Ectodermal cell (in vitro differentiated cells): ENCODE measurements at regions not wholly inside any gene's neighbourhood (a gene's known extent, or its start where the extent isn't known, plus 50 kb on each side); places are given as distances from the start of the nearest gene placed in this dataset.

ENCODE experiments used
- H3K27ac ChIP-seq: 2 replicates; pipeline ENCODE4 v1.7.0; 2013; ENCODE audit warnings: mild to moderate bottlenecking, low read depth, low read length; ENCODE audit not compliant: insufficient read depth, poor library complexity, severe bottlenecking
- H3K27me3 ChIP-seq: 2 replicates; pipeline ENCODE4 v1.7.0; 2013; ENCODE audit warnings: mild to moderate bottlenecking, low read length; ENCODE audit not compliant: insufficient read depth, control insufficient read depth, poor library complexity, severe bottlenecking
- H3K36me3 ChIP-seq: one replicate; pipeline ENCODE4 v1.7.0; 2013; ENCODE audit warnings: low read length; ENCODE audit not compliant: control insufficient read depth, insufficient read depth
- H3K4me1 ChIP-seq: one replicate; pipeline ENCODE4 v1.7.0; 2013; ENCODE audit warnings: low read length; ENCODE audit not compliant: control insufficient read depth, insufficient read depth
- H3K4me3 ChIP-seq: 2 replicates; pipeline ENCODE4 v1.7.0; 2013; ENCODE audit warnings: low read depth, low read length, control low read depth; ENCODE audit not compliant: insufficient read depth
- H3K9me3 ChIP-seq: 2 replicates; pipeline ENCODE4 v1.7.0; 2013; ENCODE audit warnings: mild to moderate bottlenecking, low read length, moderate library complexity; ENCODE audit not compliant: control insufficient read depth
- WGBS, 2 experiments: methylation state at CpG; one replicate each; pipeline ENCODE4 v1.1.7; 2013; ENCODE audit warnings: missing lambda C conversion rate in 2 of 2; 5-methylcytosine and 5-hydroxymethylcytosine counted together

DNA sequence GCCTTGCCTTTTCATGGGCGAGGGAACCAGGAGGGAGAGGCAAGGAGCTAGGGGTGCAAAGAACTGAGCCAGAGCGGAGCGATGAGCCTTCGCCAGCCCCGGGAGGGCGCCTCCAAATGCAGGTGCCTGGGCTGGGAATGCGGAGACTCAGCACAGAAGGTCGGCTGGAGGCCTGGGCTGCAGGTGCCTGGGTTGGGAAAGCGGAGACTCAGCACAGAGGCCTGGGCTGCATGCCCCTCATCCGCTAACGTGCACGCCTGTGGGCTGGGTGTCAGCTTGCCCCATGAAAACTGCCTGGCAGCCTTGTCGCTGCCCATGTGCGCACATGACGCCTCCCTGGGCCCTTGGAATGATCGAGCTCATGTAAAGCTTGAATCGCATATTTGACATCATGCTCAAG is 51.8 kb downstream of the POM121L12 start:
- 95% methylated on average over 17 of the region's 17 CpGs for WGBS, 2 experiments

GRCh38 chr7:53094191-53094590 is 58.8 kb downstream of the POM121L12 start:
- WGBS, 2 experiments: 84 to 90% methylated on average over 3 of the region's 3 CpGs
- Histone ChIP-seq H3K4me3 (no peak overlapping the region), H3K36me3 (no peaks in the 10 kb centered on the region), H3K27ac (no peak overlapping the region), H3K27me3 (no peaks in the 10 kb centered on the region), H3K4me1 (no peaks in the 10 kb centered on the region), H3K9me3 (no peaks in the 10 kb centered on the region)

More for the DNA sequence above, 51.8 kb downstream of the POM121L12 start:
- no peaks in the 10 kb centered on the region for H3K36me3 ChIP-seq
- no peak overlapping the region for H3K27ac ChIP-seq
- H3K4me1 ChIP-seq: no peaks in the 10 kb centered on the region
- H3K4me3 ChIP-seq: no peak overlapping the region
- no peaks in the 10 kb centered on the region for H3K27me3 ChIP-seq
- no peaks in the 10 kb centered on the region for H3K9me3 ChIP-seq

GRCh38 chr7:53094827-53095226 is 59.4 kb downstream of the POM121L12 start:
- 89 to 100% methylated on average over 1 to 2 of the region's 2 CpGs for WGBS, 2 experiments
- no peak overlapping the region for H3K27ac ChIP-seq
- H3K4me3 ChIP-seq: no peak overlapping the region
- H3K9me3 ChIP-seq: no peaks in the 10 kb centered on the region
- H3K4me1 ChIP-seq: no peaks in the 10 kb centered on the region
- no peaks in the 10 kb centered on the region for H3K27me3 ChIP-seq
- no peaks in the 10 kb centered on the region for H3K36me3 ChIP-seq

DNA sequence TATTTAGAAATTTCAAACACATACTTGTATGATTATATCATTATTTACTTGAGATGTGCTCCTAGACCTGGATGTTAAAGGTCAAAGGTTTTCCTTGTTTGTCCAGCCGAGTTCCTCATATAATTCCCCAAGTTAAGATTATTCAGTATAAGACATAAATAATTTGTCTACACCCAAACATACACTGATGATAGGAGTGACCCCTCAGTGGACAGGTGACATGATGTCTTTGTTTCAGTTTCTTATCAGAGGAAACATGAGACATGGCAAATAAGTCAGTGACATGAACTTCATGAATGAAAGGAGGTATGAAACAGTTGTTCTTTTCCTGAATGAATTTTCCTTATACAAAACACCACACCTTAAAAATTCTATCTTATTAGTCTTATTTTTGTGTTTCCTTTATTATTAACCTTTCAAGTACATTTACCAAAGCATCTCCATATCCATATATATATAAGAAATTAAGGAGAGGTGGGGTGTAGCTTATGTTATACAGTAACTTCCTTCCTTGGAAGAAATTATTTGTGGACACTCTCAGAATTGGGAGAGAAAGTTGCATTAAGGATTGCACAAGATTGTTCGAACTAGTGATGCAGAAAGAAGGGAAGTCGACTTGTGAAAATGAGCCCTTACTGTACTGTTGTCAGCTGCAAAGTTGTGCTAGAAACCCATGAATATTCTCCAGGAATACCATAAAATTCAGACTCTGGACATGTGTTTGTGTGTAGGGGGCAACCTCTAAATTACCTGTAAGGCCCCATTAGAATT is 60.5 kb downstream of the POM121L12 start:
- WGBS, 2 experiments: 75 to 84% methylated on average over 3 of the region's 3 CpGs
- Histone ChIP-seq H3K9me3 (no peaks in the 10 kb centered on the region), H3K27ac (no peak overlapping the region), H3K4me1 (no peaks in the 10 kb centered on the region), H3K4me3 (no peak overlapping the region), H3K36me3 (no peaks in the 10 kb centered on the region), H3K27me3 (no peaks in the 10 kb centered on the region)

- Histone ChIP-seq H3K27ac (no peak overlapping the region), H3K4me1 (no peaks in the 10 kb centered on the region), H3K9me3 (no peaks in the 10 kb centered on the region), H3K27me3 (no peaks in the 10 kb centered on the region), H3K36me3 (no peaks in the 10 kb centered on the region), H3K4me3 (no peak overlapping the region)
- WGBS, 2 experiments: 94 to 96% methylated on average over 4 of the region's 4 CpGs
These were observed 64.7 kb downstream of the POM121L12 start for GRCh38 chr7:53100091-53100490.

DNA sequence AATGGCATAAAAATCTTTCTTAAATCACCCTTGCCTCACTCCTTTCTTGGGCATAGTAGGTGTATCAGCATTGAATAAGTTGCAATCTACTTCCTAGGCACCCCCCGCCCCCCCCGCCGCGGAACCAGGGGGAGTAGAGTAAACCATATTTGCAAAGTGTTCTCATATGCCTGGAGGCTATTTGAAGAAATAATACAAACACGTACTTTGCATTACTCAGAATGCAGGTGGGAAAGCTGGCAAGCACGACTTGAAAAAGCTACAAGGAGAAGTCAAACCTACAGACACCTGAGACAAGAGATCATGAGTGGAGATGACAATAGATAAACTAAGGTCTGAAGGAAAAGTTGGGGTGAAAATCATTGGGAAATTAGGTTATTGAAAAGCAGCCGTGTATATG is 65.6 kb downstream of the POM121L12 start:
- H3K4me1 ChIP-seq: no peaks in the 10 kb centered on the region
- H3K9me3 ChIP-seq: no peaks in the 10 kb centered on the region
- WGBS, 2 experiments: 89 to 93% methylated on average over 7 of the region's 7 CpGs
- no peaks in the 10 kb centered on the region for H3K27me3 ChIP-seq
- no peaks in the 10 kb centered on the region for H3K36me3 ChIP-seq
- no peak overlapping the region for H3K4me3 ChIP-seq
- no peak overlapping the region for H3K27ac ChIP-seq

DNA sequence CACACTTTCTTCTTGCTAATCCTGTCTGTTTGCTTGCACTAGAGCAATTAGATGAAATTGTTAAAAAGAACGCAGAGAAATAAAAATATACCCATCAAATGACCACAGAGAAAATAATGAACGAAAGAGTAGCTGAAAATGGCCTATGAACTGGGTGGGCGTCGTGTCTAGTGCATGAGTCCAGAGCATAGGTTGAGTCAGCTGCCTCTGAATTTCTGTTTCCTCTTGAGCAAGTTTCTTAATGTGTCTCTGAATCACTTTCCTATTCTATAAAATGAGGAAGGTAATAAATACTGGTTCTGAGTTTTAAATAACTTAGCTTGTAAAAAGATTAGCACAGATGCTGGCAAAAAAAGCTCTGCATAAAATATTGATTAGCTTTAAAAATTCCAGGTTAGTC is 75.0 kb downstream of the POM121L12 start:
- H3K9me3 ChIP-seq: no peaks in the 10 kb centered on the region
- H3K36me3 ChIP-seq: no peaks in the 10 kb centered on the region
- no peak overlapping the region for H3K4me3 ChIP-seq
- WGBS, 2 experiments: 95% methylated on average over 4 of the region's 4 CpGs
- H3K27me3 ChIP-seq: no peaks in the 10 kb centered on the region
- H3K4me1 ChIP-seq: no peaks in the 10 kb centered on the region
- no peak overlapping the region for H3K27ac ChIP-seq

- Histone ChIP-seq H3K4me1 (no peaks in the 10 kb centered on the region), H3K27me3 (no peaks in the 10 kb centered on the region), H3K36me3 (no peaks in the 10 kb centered on the region), H3K27ac (no peak overlapping the region), H3K9me3 (no peaks in the 10 kb centered on the region), H3K4me3 (no peak overlapping the region)
- WGBS, 2 experiments: 79 to 86% methylated on average over 1 of the region's 1 CpG
These were observed 75.6 kb downstream of the POM121L12 start for GRCh38 chr7:53111031-53111430.

GRCh38 chr7:53113424-53113823 is 78.0 kb downstream of the POM121L12 start:
- Histone ChIP-seq H3K9me3 (no peaks in the 10 kb centered on the region), H3K4me1 (no peaks in the 10 kb centered on the region), H3K27ac (no peak overlapping the region), H3K27me3 (no peaks in the 10 kb centered on the region), H3K36me3 (no peaks in the 10 kb centered on the region), H3K4me3 (no peak overlapping the region)
- 87 to 92% methylated on average over 4 of the region's 4 CpGs for WGBS, 2 experiments

DNA sequence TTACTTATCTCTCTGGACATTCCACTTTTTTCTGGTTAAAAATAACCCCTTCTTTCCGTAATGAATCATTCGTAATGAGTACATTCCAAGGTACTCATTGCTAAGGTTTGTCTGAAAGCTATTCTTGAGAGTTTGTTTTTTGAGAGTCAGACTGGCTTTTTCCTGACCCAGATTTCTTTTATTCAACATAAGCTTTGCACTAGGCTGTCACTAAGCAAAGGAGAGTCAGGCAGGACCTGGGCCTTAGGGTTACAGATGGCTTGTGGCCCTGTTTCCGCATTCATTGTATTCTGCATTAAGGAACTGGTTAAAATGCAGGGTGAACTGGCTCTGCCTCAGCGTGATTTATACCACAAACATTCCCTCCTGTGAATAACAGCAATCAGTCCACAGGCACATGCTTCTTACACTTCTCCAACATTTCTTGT is 84.1 kb downstream of the POM121L12 start:
- H3K4me1 ChIP-seq: no peaks in the 10 kb centered on the region
- no peak overlapping the region for H3K4me3 ChIP-seq
- no peaks in the 10 kb centered on the region for H3K9me3 ChIP-seq
- no peaks in the 10 kb centered on the region for H3K27me3 ChIP-seq
- 87 to 90% methylated on average over 4 of the region's 4 CpGs for WGBS, 2 experiments
- H3K27ac ChIP-seq: no peak overlapping the region
- H3K36me3 ChIP-seq: no peaks in the 10 kb centered on the region
